HG02759 (cell line): ENCODE measurements at regions not wholly inside any gene's neighbourhood (a gene's known extent, or its start where the extent isn't known, plus 50 kb on each side); places are given as distances from the start of the nearest gene placed in this dataset.
"Not testable (repeated sequence)": the region's sequence is repeated elsewhere in the genome, so short reads cannot be mapped to it uniquely, and the experiment has no call there.

ENCODE experiments used
- ATAC-seq: cut with Tn5 transposase; IDR thresholded peaks from one replicate; pipeline ENCODE4 v1.9.1; 2021; ENCODE audit warnings: mild to moderate bottlenecking, moderate library complexity; ENCODE audit not compliant: unreplicated experiment

DNA sequence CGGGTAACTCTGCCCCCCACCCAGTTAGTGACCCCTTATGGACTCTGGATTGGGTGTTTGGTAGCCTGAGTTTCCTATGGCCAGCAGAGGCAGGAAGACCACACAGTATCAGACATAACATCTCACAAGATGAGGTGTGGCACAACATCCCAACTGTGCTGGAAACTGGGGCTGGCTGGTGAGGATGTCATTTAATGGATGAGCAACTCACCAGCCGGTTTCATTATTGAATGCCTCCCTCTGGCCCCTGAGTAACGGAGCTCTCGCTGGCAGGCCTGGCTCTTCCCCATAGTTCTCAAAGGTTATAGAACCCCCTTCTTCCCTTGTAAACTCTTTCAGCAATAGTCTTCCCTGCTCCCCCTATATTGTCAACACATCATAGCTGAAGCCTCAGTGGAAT lies 195.0 kb downstream of the BCL11A start:
- no peak for ATAC-seq

DNA sequence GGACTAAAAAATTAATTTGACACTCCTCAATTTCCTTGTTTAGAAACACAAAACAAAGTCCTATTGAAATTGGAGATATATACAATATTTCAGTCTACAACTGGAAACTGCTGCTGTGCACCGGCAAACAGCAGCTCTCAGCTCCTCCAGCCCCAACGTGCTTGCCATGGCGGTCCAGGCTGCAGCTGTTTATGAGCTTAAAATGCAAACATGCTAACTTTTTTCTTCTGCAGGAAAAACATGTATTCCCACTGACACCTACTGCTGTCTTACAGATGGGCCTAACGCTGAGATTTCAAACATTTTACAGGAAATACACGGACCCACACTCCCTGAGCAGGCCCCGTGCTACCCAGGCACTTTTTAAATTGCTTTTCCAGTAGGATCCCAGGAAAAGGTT lies 195.5 kb downstream of the BCL11A start:
- no peak for ATAC-seq

DNA sequence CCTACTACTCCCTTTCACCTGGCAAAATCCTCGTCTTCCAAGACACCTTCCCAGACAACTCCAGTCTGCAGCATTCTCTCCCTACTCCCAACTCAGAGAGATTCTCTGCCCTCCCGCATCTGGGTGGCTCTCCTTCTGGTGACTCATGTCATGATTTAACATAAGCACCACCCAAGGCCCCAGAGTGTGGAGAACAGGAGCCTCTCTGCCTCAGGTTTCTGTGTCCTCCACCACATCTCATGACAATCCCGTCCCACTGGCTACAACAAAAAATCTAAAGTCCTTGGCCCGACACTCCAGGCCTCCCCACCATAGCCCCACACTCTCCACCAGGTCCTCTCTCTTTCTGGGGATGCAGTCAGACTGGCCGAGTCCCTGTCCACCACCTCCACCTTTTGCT lies 197.1 kb downstream of the BCL11A start:
- no peak for ATAC-seq

DNA sequence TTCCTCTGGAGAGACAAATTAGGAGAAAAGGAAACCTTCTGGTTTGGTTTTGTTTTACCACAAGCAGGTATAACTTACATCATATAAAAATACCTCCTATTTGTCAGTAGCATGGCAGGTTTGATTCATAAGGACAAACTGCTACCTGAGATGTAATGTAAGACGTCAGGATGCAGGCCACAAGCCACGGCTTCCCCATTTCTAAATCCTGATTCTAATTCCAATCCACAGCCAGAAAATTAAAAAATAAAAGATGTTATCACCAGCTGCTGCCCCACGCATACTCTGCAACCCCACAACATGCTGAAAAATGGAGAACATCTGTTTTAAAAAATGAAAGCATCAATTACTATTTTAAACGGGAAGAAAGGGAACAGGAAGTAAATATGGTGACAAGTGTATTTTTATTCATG lies 197.6 kb downstream of the BCL11A start:
- no peak for ATAC-seq

DNA sequence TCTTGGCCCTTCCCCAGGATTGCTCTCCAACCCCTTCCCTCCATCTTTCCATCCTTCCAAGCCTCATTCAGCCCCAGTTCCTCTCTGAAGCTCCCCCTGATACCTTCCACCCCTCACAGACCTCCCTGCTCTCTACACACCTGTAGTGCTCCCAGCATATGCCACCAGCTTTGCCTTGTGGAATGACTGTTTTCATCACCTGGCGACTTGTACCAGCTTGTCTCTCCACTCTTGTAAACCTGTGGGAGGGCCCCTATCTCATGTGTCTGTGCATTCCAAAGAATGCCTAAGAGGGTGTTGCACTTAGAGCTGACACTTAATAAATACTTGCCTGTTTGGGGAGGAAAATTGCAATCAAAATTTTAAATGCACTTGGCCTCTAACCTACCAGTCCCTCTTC lies 198.7 kb downstream of the BCL11A start:
- ATAC-seq: no peak

DNA sequence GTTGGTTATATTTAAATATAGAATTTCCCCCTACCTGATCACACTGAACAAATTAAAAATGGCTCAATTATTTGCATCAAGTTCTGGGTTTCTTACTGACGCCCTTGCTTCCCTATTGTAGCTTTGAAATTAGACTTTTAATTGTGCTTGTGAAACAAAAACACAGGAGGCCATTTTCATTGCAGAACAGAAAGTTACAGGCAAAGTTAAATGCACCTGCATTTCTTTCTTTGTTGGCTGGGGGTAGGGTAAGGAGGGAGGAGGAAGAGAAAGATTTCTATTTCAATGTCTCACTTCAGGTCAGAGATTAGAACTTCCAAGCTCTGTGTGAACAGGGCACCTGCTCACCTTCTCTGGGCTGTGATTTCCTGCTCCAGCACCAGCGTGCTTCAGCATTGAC lies 199.6 kb downstream of the BCL11A start:
- ATAC-seq: peak; percentile 41

DNA sequence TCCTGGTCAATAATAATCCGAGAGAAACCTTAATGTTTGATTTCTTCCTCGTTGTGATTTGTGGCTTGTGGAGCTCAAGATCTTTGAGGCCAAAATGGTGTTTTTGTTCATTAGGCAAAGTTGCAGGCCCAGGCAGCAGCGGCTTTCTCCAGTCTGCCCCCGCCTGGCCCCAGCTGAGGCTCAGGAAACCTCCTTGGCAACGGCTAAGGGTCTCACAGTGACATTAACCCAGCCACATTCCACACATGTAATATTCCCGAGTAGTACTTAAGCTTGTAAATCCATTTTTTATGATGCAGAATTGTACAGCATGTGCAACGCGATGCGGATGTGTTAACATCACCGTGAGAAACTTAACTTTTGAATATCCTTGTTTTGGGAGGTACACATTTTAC lies 200.1 kb downstream of the BCL11A start:
- ATAC-seq: peak; percentile 14

DNA sequence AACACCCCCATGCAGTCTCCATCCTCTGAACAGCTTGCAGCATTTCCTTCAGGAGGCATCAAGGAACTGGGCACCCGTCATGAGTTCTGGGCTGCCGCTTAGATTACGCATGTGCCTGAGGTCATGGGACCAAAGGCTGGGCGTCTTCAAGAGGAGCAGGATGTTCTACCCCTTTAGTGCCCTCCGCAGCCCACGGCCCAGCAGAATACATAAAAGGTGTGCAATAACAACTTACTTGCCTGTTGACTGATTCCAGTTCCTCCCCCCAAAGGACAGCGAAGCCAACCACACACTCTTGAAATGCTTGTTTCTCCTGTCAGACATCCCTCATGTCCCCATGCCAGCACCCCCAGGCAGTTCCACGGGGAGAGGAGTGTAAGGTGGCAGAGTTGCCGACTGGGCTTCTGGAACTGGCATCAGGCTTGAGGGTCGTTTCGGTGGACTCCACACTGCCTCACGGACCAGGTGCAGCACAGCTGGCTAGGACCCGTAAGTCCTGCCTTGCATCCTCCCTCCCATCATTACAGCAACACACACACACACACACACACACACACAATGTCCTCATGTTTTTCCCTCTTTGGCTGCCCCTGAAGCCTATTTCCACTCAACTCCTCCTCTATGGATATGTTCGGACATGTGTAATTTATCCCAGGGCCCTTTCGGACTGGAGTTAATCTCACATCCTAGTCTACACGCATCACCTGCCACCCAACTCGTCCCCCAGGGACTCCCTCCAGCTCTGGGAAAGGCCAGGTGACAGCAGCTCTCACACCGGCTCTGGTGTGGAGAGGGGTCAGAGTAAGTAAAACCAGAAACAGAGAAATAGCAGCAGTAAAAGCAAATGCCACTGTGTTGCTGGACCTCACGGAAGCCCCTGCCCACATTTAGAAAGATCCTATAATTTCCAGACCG lies 200.7 kb downstream of the BCL11A start:
- ATAC-seq: peak; percentile 14

DNA sequence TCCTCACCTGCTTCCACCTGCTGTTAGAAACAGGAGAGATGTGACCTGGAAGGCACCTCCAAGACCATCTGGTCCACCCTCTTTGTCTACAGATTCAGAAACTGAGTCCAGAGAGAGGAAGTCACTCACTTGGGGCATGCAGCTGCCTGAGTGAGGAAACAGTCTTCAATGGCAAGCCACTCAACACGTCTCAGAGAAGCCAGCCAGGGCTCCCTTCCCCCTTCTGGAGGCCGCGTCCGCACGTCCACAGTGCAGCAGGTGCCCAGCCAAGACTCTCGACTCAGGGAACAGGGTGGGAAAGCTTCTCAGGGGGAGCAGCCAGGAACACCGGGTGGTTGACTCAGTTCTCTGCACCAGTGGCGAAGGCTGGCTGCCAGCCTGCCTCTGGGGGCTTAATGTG lies 201.7 kb downstream of the BCL11A start:
- ATAC-seq: no peak

DNA sequence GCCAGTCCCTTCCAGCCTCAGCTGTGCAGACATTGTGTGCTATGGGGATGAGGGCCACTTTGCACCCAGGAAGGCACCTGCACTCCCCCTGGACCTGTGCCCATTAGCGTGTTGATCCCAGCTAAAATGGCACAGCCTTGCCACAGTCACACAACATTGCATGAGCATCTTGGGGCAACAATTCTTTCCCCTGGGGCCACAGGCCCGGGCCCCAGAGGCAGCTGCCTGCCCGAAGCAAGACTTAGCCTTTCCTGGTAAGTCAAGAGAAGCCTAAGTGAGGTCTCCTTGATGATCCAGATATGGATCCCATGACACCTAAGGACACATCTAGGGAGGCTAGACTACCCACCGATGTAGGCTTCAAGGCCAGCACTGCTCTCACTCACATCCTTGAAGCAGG lies 202.1 kb downstream of the BCL11A start:
- ATAC-seq: no peak

DNA sequence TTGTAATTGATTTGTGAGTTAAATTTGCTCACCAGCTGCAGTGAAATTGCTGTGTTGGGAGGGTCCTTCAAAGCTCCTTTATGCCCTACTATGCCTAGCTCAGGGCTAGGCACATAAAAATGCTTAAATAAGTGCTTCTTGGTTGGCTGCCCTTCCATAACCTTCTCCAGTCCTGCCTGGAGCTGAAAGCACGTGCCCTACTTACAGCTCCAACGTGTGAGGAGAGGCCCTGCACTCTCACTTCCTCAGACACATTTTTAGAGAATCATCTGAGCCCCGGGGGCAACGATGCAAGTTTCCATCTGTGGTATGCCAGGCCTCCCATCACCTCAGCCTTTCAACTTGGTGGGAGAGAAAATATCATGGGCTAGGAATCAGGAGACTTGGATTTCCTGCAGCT lies 202.7 kb downstream of the BCL11A start:
- ATAC-seq: no peak

DNA sequence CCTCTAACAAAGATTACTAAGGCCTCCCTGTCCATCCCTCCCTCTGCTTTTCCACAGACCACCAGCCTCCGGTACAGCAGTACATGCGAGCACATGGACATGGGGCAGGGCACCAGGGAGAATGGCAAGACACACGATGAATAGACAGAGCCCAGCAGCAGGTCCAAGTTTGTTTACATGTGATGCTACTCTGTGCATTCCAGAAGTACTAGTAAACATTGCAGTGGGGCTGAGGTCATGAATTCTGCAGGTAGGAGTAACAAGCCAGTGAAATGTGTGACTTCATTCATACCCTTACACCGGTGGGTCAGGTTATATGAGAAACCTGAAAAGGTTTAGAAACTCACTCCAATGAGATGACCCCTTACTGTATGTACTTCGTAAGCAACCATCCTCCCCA lies 205.7 kb downstream of the BCL11A start:
- ATAC-seq: no peak

DNA sequence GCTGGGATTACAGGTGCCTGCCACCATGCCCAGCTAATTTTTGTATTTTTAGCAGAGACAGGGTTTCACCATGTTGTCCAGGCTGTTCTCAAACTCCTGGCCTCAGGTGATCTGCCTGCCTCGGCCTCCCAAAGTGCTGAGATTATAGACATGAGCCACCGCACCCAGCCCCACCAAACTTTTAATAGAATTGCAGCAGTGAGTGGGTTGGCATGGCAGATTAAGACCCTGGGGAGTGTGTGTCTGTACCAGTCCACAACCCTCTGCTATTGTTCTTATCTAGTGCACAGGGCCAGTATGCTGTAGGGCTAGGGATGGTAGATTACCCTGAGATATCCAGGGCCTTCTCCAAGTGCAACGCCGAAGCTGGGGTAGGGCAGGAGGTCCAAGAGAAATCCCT lies 211.0 kb downstream of the BCL11A start:
- ATAC-seq: not testable (repeated sequence)

DNA sequence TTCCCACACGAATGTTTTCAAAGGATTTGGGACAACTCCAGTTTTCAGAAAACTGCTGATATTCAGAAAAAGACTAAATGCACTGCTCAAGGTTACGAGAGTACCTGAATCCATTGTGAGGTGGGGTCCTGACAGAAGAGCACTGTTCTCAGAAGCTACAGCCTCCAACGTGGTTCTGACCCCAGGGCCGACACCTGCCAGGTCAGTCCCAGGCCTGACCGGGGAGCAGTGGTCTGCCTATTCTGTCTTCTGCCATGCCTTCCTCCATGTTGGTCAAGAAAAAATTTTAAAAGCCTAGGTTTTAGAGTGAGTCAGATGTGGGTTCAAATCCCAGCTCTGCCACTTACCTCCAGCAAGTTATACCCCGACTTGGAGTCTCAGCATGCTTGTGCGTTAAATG lies 212.3 kb downstream of the BCL11A start:
- no peak for ATAC-seq

DNA sequence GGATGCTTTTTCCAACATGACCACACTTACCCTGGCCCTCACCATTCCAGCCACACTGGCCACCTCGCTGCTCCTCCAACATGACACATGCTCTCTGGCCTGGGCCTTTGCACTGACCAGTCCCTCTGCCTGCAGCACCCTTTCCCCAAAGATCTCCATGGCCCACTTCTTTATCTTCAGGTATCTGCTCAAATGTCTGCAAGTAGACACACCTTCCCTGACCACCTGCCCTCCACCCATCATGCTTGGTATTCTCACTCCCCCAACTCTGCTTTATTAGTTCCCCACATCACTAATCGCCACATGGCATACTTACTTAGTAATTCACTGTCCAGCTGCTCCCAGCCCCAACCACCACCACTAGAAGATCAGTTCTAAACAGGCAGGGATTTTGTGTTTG lies 214.2 kb downstream of the BCL11A start:
- ATAC-seq: no peak

DNA sequence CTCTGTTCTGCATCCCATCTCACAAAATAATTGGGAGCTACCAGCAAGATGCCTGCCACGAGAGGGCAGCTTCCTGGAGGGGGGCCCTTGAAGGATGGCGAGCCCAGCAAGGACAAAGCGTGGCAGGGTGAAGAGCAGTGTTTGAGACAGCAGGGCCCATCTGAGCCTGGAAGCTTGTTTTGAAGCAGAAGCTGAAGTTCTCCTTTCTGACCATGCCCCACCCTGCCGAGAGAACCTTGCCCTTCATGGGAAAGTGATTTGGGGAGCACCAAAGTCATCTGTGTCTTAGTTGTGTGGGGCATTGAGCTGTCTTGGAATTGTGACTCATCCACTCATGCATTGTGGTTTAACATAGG lies 216.3 kb downstream of the BCL11A start:
- peak; percentile 39 for ATAC-seq

DNA sequence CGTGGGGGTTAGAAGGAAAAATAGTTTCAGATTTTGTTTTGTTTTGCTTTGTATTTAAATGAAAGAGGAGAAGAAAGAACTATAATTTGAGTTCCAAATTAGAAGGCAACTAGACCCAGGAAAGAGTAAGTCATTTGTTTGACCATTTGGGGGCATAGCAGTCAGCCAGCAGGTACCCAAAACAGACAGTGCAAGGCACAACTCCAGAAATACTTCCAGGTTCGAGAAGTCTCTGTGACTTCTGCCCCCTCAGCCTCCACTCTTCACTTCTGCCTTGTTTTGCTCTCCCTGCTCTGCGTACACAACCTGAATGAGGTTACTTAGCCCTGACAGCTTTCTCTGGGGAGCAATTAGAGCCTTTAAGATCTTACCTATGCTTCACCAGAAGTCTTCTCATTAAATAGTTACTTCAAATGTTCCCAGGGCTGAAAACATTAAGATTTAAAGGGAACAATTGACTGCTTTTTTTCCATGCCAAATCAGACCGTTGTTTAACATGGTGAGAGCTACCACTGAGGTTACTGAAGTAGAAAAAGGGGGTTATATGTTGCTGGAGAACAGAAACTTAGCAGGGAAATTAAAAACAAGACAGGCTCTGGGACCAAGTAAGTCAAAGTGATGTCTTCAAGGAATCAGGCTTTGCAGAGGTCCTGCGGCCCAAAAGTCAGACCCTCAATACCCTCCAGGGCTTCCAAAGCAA lies 216.9 kb downstream of the BCL11A start:
- ATAC-seq: peak; percentile 41

DNA sequence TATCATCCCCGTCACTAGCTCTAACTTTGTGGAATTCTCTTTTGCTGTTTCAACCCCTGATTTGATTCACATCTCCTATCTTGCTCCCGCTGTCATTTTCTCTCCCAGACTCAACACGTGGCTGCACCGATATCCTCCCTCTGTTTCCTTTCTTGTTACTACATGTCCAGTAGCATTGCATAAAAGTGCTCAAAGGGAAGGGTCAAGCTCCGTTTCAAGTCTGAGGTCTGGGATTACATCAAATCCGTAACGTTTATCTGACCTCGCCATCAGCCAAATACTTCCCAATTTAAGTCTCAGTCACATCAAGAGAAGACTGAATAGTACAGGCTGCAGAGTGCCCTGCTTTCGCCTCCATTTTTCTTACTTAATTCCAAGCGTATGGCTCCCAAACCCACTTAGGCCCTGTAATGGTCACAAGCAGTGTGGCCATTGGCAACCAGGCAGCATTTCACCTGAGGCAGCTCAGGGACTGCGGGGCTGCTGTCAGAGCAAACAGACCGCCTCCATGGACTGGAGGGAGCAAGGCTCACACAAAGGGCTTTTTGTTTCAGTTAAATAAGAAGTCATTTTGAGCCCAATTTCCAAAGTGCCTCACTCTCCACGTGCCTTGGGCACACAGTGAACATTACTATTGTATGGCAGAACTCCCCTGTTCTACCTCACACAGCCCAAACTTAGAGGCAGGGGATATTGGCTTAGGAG lies 217.8 kb downstream of the BCL11A start:
- ATAC-seq: no peak

DNA sequence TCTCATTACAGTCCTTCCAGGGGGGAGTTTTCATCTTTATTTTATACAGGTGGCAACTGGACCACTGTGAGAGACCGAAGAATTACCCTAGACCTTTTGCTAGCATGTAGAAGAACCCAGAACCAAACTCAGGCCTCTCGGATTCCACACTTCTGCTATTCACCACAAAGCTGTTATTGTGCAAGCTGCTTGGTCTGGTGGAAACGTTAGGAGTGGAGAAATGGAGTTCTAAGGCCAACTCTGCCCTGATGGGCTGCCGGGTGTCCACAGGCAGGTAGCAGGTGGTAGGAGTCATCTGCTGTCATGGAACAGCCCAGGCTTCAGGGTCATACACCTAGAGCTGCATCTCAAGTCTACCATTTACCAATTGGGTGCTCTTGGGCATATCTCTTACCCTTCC lies 218.8 kb downstream of the BCL11A start:
- no peak for ATAC-seq

DNA sequence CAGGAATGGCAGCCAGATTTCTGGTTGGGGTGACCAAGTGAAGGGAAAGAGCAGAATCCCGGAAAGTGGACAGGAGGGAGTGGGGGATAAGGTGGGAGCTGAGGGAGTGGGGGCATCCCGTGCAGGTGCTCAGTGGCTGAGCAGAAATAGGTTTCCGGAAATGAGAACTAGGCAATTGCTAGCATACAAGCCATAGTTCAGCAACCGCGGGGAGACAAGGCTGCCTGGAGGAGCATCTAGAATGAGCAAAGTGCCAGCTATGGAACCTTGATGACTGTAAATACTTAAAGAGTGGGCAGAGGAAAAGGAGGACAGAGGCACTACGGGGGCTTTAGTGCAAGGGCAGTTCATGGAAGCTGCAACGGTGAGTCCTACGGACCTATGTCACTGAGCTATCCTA lies 220.2 kb downstream of the BCL11A start:
- no peak for ATAC-seq

DNA sequence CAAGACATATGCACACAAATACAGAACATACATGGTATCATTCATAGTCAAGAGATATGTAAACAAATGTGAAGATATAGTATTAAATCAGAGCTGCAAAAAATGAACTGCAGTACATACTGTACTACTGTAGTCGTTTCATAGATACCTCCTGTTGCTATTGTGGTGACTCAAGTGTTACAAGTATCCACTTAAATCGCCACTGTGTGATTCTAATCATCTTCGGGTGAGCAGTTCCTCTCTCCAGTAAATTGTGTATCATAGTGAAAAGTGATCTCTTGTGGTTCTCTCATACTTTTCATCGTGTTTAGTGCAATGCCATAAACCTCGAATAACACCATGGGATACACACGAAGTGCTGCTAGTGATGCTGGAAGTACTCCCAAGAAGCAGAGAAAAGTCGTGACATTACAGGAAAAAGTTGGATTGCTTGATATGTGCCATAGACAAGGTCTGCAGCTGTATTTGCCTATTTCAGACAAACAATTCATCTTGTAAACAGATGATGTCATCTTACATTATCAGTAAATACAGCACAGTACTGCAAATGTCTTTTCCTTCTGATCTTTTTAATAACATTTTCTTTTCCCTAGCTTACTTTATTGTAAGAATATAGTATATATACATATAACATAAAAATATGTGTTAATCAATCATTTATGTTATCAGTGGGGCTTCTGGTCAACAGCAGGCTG lies 222.2 kb downstream of the BCL11A start:
- no peak for ATAC-seq
